HepG2 (cell line): ENCODE measurements at regions not wholly inside any gene's neighbourhood (a gene's known extent, or its start where the extent isn't known, plus 50 kb on each side); places are given as distances from the start of the nearest gene placed in this dataset.

ENCODE experiments used
- ATAC-seq: fragments of 200-7000 bp; cut with Tn5 transposase; 3 replicates; pipeline ENCODE4 v1.9.1; 2020; ENCODE audit warnings: mild to moderate bottlenecking, moderate library complexity
- BruUV-seq: library from RNA; stranded (reverse); fragments of 400-500 nt; replicated peaks from 2 replicates; lab custom pipeline; 2021; lab: Mats Ljungman, UMichigan
- CTCF ChIA-PET: fragments of 300-600 bp; formaldehyde crosslinking; extraction: SDS; loops from one replicate; lab custom pipeline; 2021; ENCODE audit warnings: low total read pairs, inconsistent platforms, low intra/inter-chr PET ratio; lab: Yijun Ruan, JAX
- POLR2A ChIA-PET: fragments of 350-600 bp; sonication (Branson Sonifier 250); formaldehyde crosslinking; loops from one replicate; lab custom pipeline; 2020; ENCODE audit warnings: antibody characterized with exemption, inconsistent platforms; lab: Yijun Ruan, JAX
- DNase-seq: peaks from one replicate; pipeline ENCODE4 v3.0.0-alpha.2; 2015; ENCODE audit warnings: low spot score
- FAIRE-seq: peaks from 3 replicates; lab custom pipeline; 2011; peaks lifted over from hg19 to GRCh38; lab: Jason Lieb, UNC
- H2AFZ ChIP-seq: one replicate; pipeline ENCODE4 v1.6.1; 2011; ENCODE audit warnings: low read length, inconsistent platforms
- H3K27ac ChIP-seq: fragments of 300-600 bp; 3 replicates; pipeline ENCODE4 v1.8.0; 2011; ENCODE audit warnings: mixed run types, mild to moderate bottlenecking, mixed read lengths, low read length, inconsistent platforms; ENCODE audit not compliant: insufficient read depth; ENCODE audit errors: extremely low read length
- H3K27me3 ChIP-seq, 2 experiments: fragments of 200-600 bp in 1 of 2; 2 replicates in 1 of 2; 3 replicates in 1 of 2; pipeline versions ENCODE4 v1.6.0 to v1.8.0; 2011; ENCODE audit warnings: low read length in 2 of 2, mild to moderate bottlenecking in 2 of 2, moderate library complexity in 2 of 2, inconsistent platforms in 1 of 2; ENCODE audit not compliant: insufficient read depth in 2 of 2, control insufficient read depth in 1 of 2
- H3K36me3 ChIP-seq, 2 experiments: fragments of 200-600 bp in 1 of 2; replicated peaks in 1 of 2; 2 replicates in 1 of 2; 3 replicates in 1 of 2; pipeline versions ENCODE4 v1.5.1 to v1.8.0; 2011; ENCODE audit warnings: low read length in 2 of 2, inconsistent platforms in 1 of 2; ENCODE audit not compliant: insufficient read depth in 2 of 2, control insufficient read depth in 1 of 2
- H3K4me1 ChIP-seq: 2 replicates; pipeline ENCODE4 v1.5.1; 2012; ENCODE audit warnings: low read length, inconsistent platforms; ENCODE audit not compliant: insufficient read depth
- H3K4me2 ChIP-seq: 2 replicates; pipeline ENCODE4 v1.6.0; 2011; ENCODE audit warnings: low read depth, low read length, inconsistent platforms
- H3K4me3 ChIP-seq, 3 experiments: fragments of 200-600 bp in 1 of 3; sonication (generic), shearing (Covaris generic) in 1 of 3; replicated peaks in 1 of 3; 2 replicates each; pipeline ENCODE4 v1.5.1; 2011 to 2016; ENCODE audit warnings: low read length in 3 of 3, inconsistent platforms in 2 of 3, low read depth in 2 of 3, mild to moderate bottlenecking in 2 of 3, control low read depth in 1 of 3, mixed read lengths in 1 of 3; ENCODE audit not compliant: insufficient read depth in 1 of 3
- H3K79me2 ChIP-seq: one replicate; pipeline ENCODE4 v1.6.1; 2011; ENCODE audit warnings: low read length, inconsistent platforms; ENCODE audit not compliant: insufficient read depth
- H3K9ac ChIP-seq: 2 replicates; pipeline ENCODE4 v1.6.0; 2011; ENCODE audit warnings: mild to moderate bottlenecking, low read depth, low read length, inconsistent platforms; ENCODE audit not compliant: insufficient read depth
- H3K9me3 ChIP-seq: 2 replicates; pipeline ENCODE4 v1.5.1; 2012; ENCODE audit warnings: mild to moderate bottlenecking, low read length
- H4K20me1 ChIP-seq: 2 replicates; pipeline ENCODE4 v1.6.0; 2011; ENCODE audit warnings: inconsistent platforms, mild to moderate bottlenecking, low read length, moderate library complexity; ENCODE audit not compliant: insufficient read depth
- BRCA1 ChIP-seq: sonication (generic); formaldehyde crosslinking; IDR thresholded peaks from 2 replicates; pipeline ENCODE4 v1.4.0; 2020; ENCODE audit warnings: missing genetic modification reagents
- CC2D1A ChIP-seq: sonication (generic); formaldehyde crosslinking; IDR thresholded peaks from 2 replicates; pipeline ENCODE4 v1.8.1; 2023; ENCODE audit warnings: mild to moderate bottlenecking, missing genetic modification reagents
- HOMEZ ChIP-seq: IDR thresholded peaks from 2 replicates; pipeline ENCODE4 v1.6.1; 2016; ENCODE audit warnings: low read depth
- NCOA2 ChIP-seq: sonication (generic); formaldehyde crosslinking; IDR thresholded peaks from 2 replicates; pipeline ENCODE4 v1.8.0; 2022; ENCODE audit warnings: inconsistent platforms
- RFXAP ChIP-seq: sonication (generic); formaldehyde crosslinking; IDR thresholded peaks from 2 replicates; pipeline ENCODE4 v1.4.0; 2020; ENCODE audit warnings: missing genetic modification reagents, borderline replicate concordance
- ZFAT ChIP-seq: sonication (generic); formaldehyde crosslinking; conservative IDR thresholded peaks from 2 replicates; pipeline ENCODE4 v1.8.1; 2023; ENCODE audit warnings: missing genetic modification reagents, inconsistent platforms
- ZHX2 ChIP-seq, 2 experiments: sonication (generic) in 1 of 2; formaldehyde crosslinking in 1 of 2; IDR thresholded peaks; 2 replicates each; pipeline versions ENCODE4 v1.6.1 to v1.9.0; 2014 to 2022; ENCODE audit warnings: antibody characterized with exemption in 1 of 2, borderline replicate concordance in 1 of 2, inconsistent platforms in 1 of 2, low read depth in 1 of 2, missing genetic modification reagents in 1 of 2
- ZNF10 ChIP-seq: sonication (generic); formaldehyde crosslinking; IDR thresholded peaks from 2 replicates; pipeline ENCODE4 v1.4.0; 2020; ENCODE audit warnings: mild to moderate bottlenecking, low read depth, missing genetic modification reagents, borderline replicate concordance
- ZNF18 ChIP-seq: sonication (generic); formaldehyde crosslinking; IDR thresholded peaks from 2 replicates; pipeline ENCODE4 v1.8.0; 2022; ENCODE audit warnings: mild to moderate bottlenecking, missing genetic modification reagents; ENCODE audit not compliant: insufficient replicate concordance
- ZNF326 ChIP-seq: sonication (generic); formaldehyde crosslinking; IDR thresholded peaks from 2 replicates; pipeline ENCODE4 v1.4.0; 2020; ENCODE audit warnings: missing genetic modification reagents, borderline replicate concordance
- ZNF484 ChIP-seq: sonication (generic); formaldehyde crosslinking; IDR thresholded peaks from 2 replicates; pipeline ENCODE4 v1.5.1; 2020; ENCODE audit warnings: mild to moderate bottlenecking, low read depth, missing genetic modification reagents, borderline replicate concordance
- ZNF629 ChIP-seq: sonication (generic); formaldehyde crosslinking; conservative IDR thresholded peaks from 2 replicates; pipeline ENCODE4 v1.5.0; 2020; ENCODE audit warnings: missing genetic modification reagents
- WGBS: methylation state at CpG from one replicate; pipeline ENCODE4 v1.1.6; 2017; ENCODE audit warnings: low lambda C conversion rate; 5-methylcytosine and 5-hydroxymethylcytosine counted together
- in situ Hi-C: cut with HindIII; loops from 2 replicates; pipeline ENCODE4 v1.10.0; 2017; ENCODE audit warnings: low pct_unique_long_range_greater_than_20kb; ENCODE audit not compliant: extremely low pct_ligation_motif_present
- intact Hi-C: fragments of 100-400 bp; cut with micrococcal nuclease; formaldehyde crosslinking; loops from one replicate; pipeline ENCODE4 v1.10.0; 2022; ENCODE audit not compliant: unreplicated experiment

GRCh38 chr5:61697809-61698558, 365.9 kb downstream of the ZSWIM6 start (continued):
- TF ChIP-seq ZNF629 (CRISPR knock-in tag) (no peak), ZNF326 (CRISPR knock-in tag) (no peak), NCOA2 (CRISPR knock-in tag) (no peak)

GRCh38 chr5:61701877-61702602, 370.0 kb downstream of the ZSWIM6 start:
- H3K4me3 ChIP-seq, result no peak overlapping the region
- ATAC-seq, result no peak
- no peaks in the 10 kb centered on the region for H3K4me1 ChIP-seq
- H3K27me3 ChIP-seq, result peaks cover 0 to 5% of the 10 kb centered on the region in 2 experiments; a peak in 3 of 5 replicates
- H4K20me1 ChIP-seq, result no peaks in the 10 kb centered on the region
- H2AFZ ChIP-seq, result no peak overlapping the region
- no peak overlapping the region for H3K4me2 ChIP-seq
- no peaks in the 10 kb centered on the region for H3K79me2 ChIP-seq
- intact Hi-C loops, result no loop called here
- FAIRE-seq, result no peak
- in situ Hi-C loops, result no loop called here
- WGBS, result 0% methylated on average over 4 of the region's 4 CpGs
- no peaks in the 10 kb centered on the region for H3K36me3 ChIP-seq
- DNase-seq, result no peak
- H3K9me3 ChIP-seq, result no peaks in the 10 kb centered on the region
- ChIA-PET CTCF (no interaction called here), POLR2A (no interaction called here)
- H3K9ac ChIP-seq, result no peak overlapping the region
- H3K27ac ChIP-seq, result no peak overlapping the region
- no TSS peak for BruUV-seq
- TF ChIP-seq CC2D1A (CRISPR knock-in tag) (no peak), ZNF484 (no peak), HOMEZ (CRISPR knock-in tag) (no peak), ZNF18 (CRISPR knock-in tag) (no peak), ZNF10 (CRISPR knock-in tag) (no peak), RFXAP (CRISPR knock-in tag) (no peak), ZHX2 (IDR thresholded peaks at IDR 0.05; ENCODE audit: low read depth) (no peak), ZHX2 (CRISPR knock-in tag; IDR thresholded peaks at IDR 0.05; ENCODE audit: borderline replicate concordance) (no peak), ZFAT (CRISPR knock-in tag) (no peak), BRCA1 (CRISPR knock-in tag) (no peak)
